Keratinocyte (primary cell): ENCODE measurements at regions not wholly inside any gene's neighbourhood (a gene's known extent, or its start where the extent isn't known, plus 50 kb on each side); places are given as distances from the start of the nearest gene placed in this dataset.

Source experiments
- DNase-seq: peaks from one replicate; pipeline ENCODE4 v3.0.0-alpha.2; 2011; ENCODE audit warnings: low read depth, missing footprints, low spot score
- FAIRE-seq: peaks from 2 replicates; lab custom pipeline; 2011; peaks lifted over from hg19 to GRCh38; lab: Jason Lieb, UNC
- H2AFZ ChIP-seq: 2 replicates; pipeline ENCODE4 v1.6.0; 2012; ENCODE audit warnings: low read length, control low read depth, inconsistent platforms; ENCODE audit not compliant: control insufficient read depth
- H3K27ac ChIP-seq: 2 replicates; pipeline ENCODE4 v1.5.1; 2011; ENCODE audit warnings: low read length; ENCODE audit not compliant: control insufficient read depth, insufficient read depth
- H3K27me3 ChIP-seq: 3 replicates; pipeline ENCODE4 v1.6.0; 2011; ENCODE audit warnings: low read length; ENCODE audit not compliant: control insufficient read depth, insufficient read depth; ENCODE audit errors: extremely low read depth
- H3K36me3 ChIP-seq, 2 experiments: 2 replicates in 1 of 2; 3 replicates in 1 of 2; pipeline ENCODE4 v1.5.1; 2011; ENCODE audit warnings: low read length in 2 of 2, mild to moderate bottlenecking in 1 of 2; ENCODE audit not compliant: control insufficient read depth in 2 of 2, insufficient read depth in 2 of 2; ENCODE audit errors: extremely low read depth in 1 of 2
- H3K4me1 ChIP-seq: 3 replicates; pipeline ENCODE4 v1.5.1; 2011; ENCODE audit warnings: low read length; ENCODE audit not compliant: control insufficient read depth, insufficient read depth; ENCODE audit errors: extremely low read depth
- H3K4me2 ChIP-seq: 3 replicates; pipeline ENCODE4 v1.6.0; 2011; ENCODE audit warnings: low read depth, low read length; ENCODE audit not compliant: control insufficient read depth, insufficient read depth; ENCODE audit errors: extremely low read depth
- H3K4me3 ChIP-seq, 3 experiments: fragments of 200-600 bp in 1 of 3; sonication (generic) in 1 of 3; 2 replicates in 2 of 3; 3 replicates in 1 of 3; pipeline ENCODE4 v1.5.1; 2011 to 2016; ENCODE audit warnings: low read length in 3 of 3, mild to moderate bottlenecking in 3 of 3, control low read depth in 2 of 3, inconsistent platforms in 1 of 3, low read depth in 1 of 3, mixed read lengths in 1 of 3, mixed run types in 1 of 3, moderate library complexity in 1 of 3; ENCODE audit not compliant: control insufficient read depth in 2 of 3, insufficient read depth in 2 of 3; ENCODE audit errors: extremely low read depth in 1 of 3
- H3K79me2 ChIP-seq: 2 replicates; pipeline ENCODE4 v1.6.0; 2012; ENCODE audit warnings: low read length; ENCODE audit not compliant: control insufficient read depth, insufficient read depth
- H3K9ac ChIP-seq: 3 replicates; pipeline ENCODE4 v1.6.0; 2011; ENCODE audit warnings: low read length; ENCODE audit not compliant: control insufficient read depth, insufficient read depth; ENCODE audit errors: extremely low read depth
- H3K9me1 ChIP-seq: 3 replicates; pipeline ENCODE4 v1.6.0; 2011; ENCODE audit warnings: low read length; ENCODE audit not compliant: control insufficient read depth, insufficient read depth; ENCODE audit errors: extremely low read depth
- H3K9me3 ChIP-seq: 2 replicates; pipeline ENCODE4 v1.5.1; 2012; ENCODE audit warnings: low read depth, low read length; ENCODE audit not compliant: control insufficient read depth
- H4K20me1 ChIP-seq: 3 replicates; pipeline ENCODE4 v1.6.0; 2011; ENCODE audit warnings: low read length; ENCODE audit not compliant: control insufficient read depth, insufficient read depth; ENCODE audit errors: extremely low read depth
- CTCF ChIP-seq, 3 experiments: IDR thresholded peaks in 1 of 3; conservative IDR thresholded peaks in 1 of 3; optimal IDR thresholded peaks in 1 of 3; 2 replicates in 2 of 3; 3 replicates in 1 of 3; pipeline versions ENCODE3 to v1.5.1; 2011; ENCODE audit warnings: low read length in 3 of 3, mild to moderate bottlenecking in 3 of 3, moderate library complexity in 2 of 3, control low read depth in 1 of 3, inconsistent platforms in 1 of 3; ENCODE audit not compliant: insufficient read depth in 2 of 3; ENCODE audit errors: extremely low read depth in 1 of 3
- EZH2 ChIP-seq: IDR thresholded peaks from one replicate; pipeline ENCODE4 v1.6.1; 2012; ENCODE audit warnings: inconsistent platforms, mild to moderate bottlenecking, low read length, moderate library complexity
- dilution Hi-C: fragments of 300-500 bp; cut with MboI; formaldehyde crosslinking; loops from one replicate; pipeline ENCODE4 v1.7.0; 2020; ENCODE audit warnings: low sequenced_read_pairs; ENCODE audit not compliant: extremely low pct_ligation_motif_present

GRCh38 chr6:4347877-4348276 lies 212.5 kb upstream of the ECI2 start:
- DNase-seq (no peak), FAIRE-seq (no peak)
- H3K9me1 ChIP-seq: no peaks in the 10 kb centered on the region
- no peaks in the 10 kb centered on the region for H3K79me2 ChIP-seq
- no peak overlapping the region for H3K4me3 ChIP-seq
- no peaks in the 10 kb centered on the region for H3K27me3 ChIP-seq
- dilution Hi-C loops: no loop called here
- H3K9me3 ChIP-seq: no peaks in the 10 kb centered on the region
- no peak for TF ChIP-seq CTCF (optimal IDR thresholded peaks at IDR 0.05 in 1 of 3, IDR thresholded peaks at IDR 0.05 in 1 of 3, conservative IDR thresholded peaks at IDR 0.05 in 1 of 3; ENCODE audit: extremely low read depth in 1 of 3, insufficient read depth in 2 of 3, low read length in 3 of 3)
- no peak for TF ChIP-seq EZH2
- H2AFZ ChIP-seq: no peak overlapping the region
- H3K9ac ChIP-seq: no peak overlapping the region
- no peak overlapping the region for H3K27ac ChIP-seq
- no peaks in the 10 kb centered on the region for H4K20me1 ChIP-seq
- peaks cover 23% of the 10 kb centered on the region for H3K4me1 ChIP-seq
- H3K36me3 ChIP-seq: no peaks in the 10 kb centered on the region
- H3K4me2 ChIP-seq: no peak overlapping the region

- H3K4me1 ChIP-seq: peaks cover 16% of the 10 kb centered on the region
- DNase-seq: no peak
- H3K79me2 ChIP-seq: no peaks in the 10 kb centered on the region
- TF ChIP-seq CTCF (optimal IDR thresholded peaks at IDR 0.05 in 1 of 3, IDR thresholded peaks at IDR 0.05 in 1 of 3, conservative IDR thresholded peaks at IDR 0.05 in 1 of 3; ENCODE audit: extremely low read depth in 1 of 3, insufficient read depth in 2 of 3, low read length in 3 of 3) (peak in 1 of 3 experiments; percentile 1), EZH2 (no peak)
- dilution Hi-C loops: no loop called here
- H3K9me3 ChIP-seq: no peaks in the 10 kb centered on the region
- H3K36me3 ChIP-seq: no peaks in the 10 kb centered on the region
- H3K4me2 ChIP-seq: no peak overlapping the region
- no peaks in the 10 kb centered on the region for H4K20me1 ChIP-seq
- H3K4me3 ChIP-seq: no peak overlapping the region
- H3K27me3 ChIP-seq: no peaks in the 10 kb centered on the region
- no peak overlapping the region for H2AFZ ChIP-seq
- FAIRE-seq: no peak
- no peak overlapping the region for H3K27ac ChIP-seq
- H3K9ac ChIP-seq: no peak overlapping the region
- no peaks in the 10 kb centered on the region for H3K9me1 ChIP-seq
Observed at GRCh38 chr6:4346659-4347333, 211.4 kb upstream of the ECI2 start.
